Mesendoderm (in vitro differentiated cells): ENCODE measurements at regions not wholly inside any gene's neighbourhood (a gene's known extent, or its start where the extent isn't known, plus 50 kb on each side); places are given as distances from the start of the nearest gene placed in this dataset.

Source experiments
- DNase-seq: peaks from one replicate; pipeline ENCODE4 v3.0.0; 2013
- H2AK5ac ChIP-seq: 2 replicates; pipeline ENCODE4 v1.6.1; 2013; ENCODE audit warnings: low read length, inconsistent platforms
- H2BK120ac ChIP-seq: 2 replicates; pipeline ENCODE4 v1.6.1; 2013; ENCODE audit warnings: low read depth, mild to moderate bottlenecking, low read length, moderate library complexity, mixed read lengths
- H2BK15ac ChIP-seq: replicated peaks from 2 replicates; pipeline ENCODE4 v1.6.1; 2013; ENCODE audit warnings: low read depth, mild to moderate bottlenecking, moderate library complexity
- H2BK5ac ChIP-seq: 2 replicates; pipeline ENCODE4 v1.6.1; 2013; ENCODE audit warnings: low read length, inconsistent platforms
- H3K18ac ChIP-seq: 2 replicates; pipeline ENCODE4 v1.6.1; 2013; ENCODE audit warnings: mild to moderate bottlenecking, low read length, mixed read lengths
- H3K23ac ChIP-seq: one replicate; pipeline ENCODE4 v1.6.1; 2013; ENCODE audit warnings: low read length
- H3K27ac ChIP-seq: 2 replicates; pipeline ENCODE4 v1.5.1; 2013; ENCODE audit warnings: low read depth, mild to moderate bottlenecking, inconsistent platforms, low read length, moderate library complexity
- H3K27me3 ChIP-seq: 2 replicates; pipeline ENCODE4 v1.6.1; 2013; ENCODE audit warnings: low read length, control low read depth, mild to moderate bottlenecking, inconsistent platforms; ENCODE audit not compliant: insufficient read depth, poor library complexity
- H3K36me3 ChIP-seq: 2 replicates; pipeline ENCODE4 v1.6.1; 2013; ENCODE audit warnings: low read length, inconsistent platforms; ENCODE audit not compliant: control insufficient read depth, insufficient read depth
- H3K4ac ChIP-seq: one replicate; pipeline ENCODE4 v1.6.1; 2013; ENCODE audit warnings: low read depth, mild to moderate bottlenecking, low read length, moderate library complexity
- H3K4me1 ChIP-seq: 2 replicates; pipeline ENCODE4 v1.6.1; 2013; ENCODE audit warnings: low read depth, low read length, inconsistent platforms; ENCODE audit not compliant: control insufficient read depth
- H3K4me2 ChIP-seq: 2 replicates; pipeline ENCODE4 v1.6.1; 2013; ENCODE audit warnings: low read length
- H3K4me3 ChIP-seq: 2 replicates; pipeline ENCODE4 v1.5.1; 2013; ENCODE audit warnings: mild to moderate bottlenecking, low read length
- H3K56ac ChIP-seq: one replicate; pipeline ENCODE4 v1.6.1; 2013; ENCODE audit warnings: low read length
- H3K79me1 ChIP-seq: 2 replicates; pipeline ENCODE4 v1.6.1; 2013; ENCODE audit warnings: low read length, inconsistent platforms
- H3K79me2 ChIP-seq: 2 replicates; pipeline ENCODE4 v1.6.1; 2013; ENCODE audit warnings: mild to moderate bottlenecking, low read length; ENCODE audit not compliant: control insufficient read depth, insufficient read depth
- H3K9ac ChIP-seq: 2 replicates; pipeline ENCODE4 v1.6.1; 2013; ENCODE audit warnings: low read length, inconsistent platforms
- H4K5ac ChIP-seq: one replicate; pipeline ENCODE4 v1.6.1; 2013; ENCODE audit warnings: low read length
- H4K8ac ChIP-seq: one replicate; pipeline ENCODE4 v1.6.1; 2013; ENCODE audit warnings: low read depth, mild to moderate bottlenecking, control low read depth, low read length, moderate library complexity
- WGBS: extraction: QIAGEN DNeasy Blood & Tissue Kit; methylation state at CpG from one replicate; pipeline ENCODE4 v1.1.7; 2013; ENCODE audit warnings: low lambda C conversion rate, missing lambda C conversion rate; ENCODE audit not compliant: insufficient coverage; ENCODE audit errors: extremely low coverage; 5-methylcytosine and 5-hydroxymethylcytosine counted together

DNA sequence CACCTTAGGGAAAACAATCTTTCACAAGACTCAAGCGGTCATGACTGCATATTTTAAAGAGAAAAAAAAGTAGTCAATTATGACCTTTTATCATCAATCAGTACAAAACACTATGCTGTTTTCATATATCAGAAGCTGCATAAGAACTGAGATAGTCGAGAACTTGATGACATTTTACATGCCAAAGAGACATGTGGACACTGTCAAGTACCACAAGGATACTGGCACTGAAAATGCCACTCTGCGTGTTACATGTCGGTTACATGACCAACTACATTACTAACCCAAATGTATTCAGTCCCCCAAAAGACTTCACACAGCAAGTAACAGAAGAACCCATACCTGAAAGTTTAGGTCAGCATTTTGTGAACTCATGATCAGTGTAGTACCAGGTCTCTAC is 975.0 kb upstream of the ADGRL4 start:
- Histone ChIP-seq H3K56ac (no peak overlapping the region), H3K79me2 (no peaks in the 10 kb centered on the region), H3K27ac (no peak overlapping the region), H3K4me2 (no peak overlapping the region), H3K4me3 (no peak overlapping the region), H3K18ac (no peak overlapping the region), H3K4ac (no peak overlapping the region), H3K4me1 (no peaks in the 10 kb centered on the region), H2AK5ac (no peak overlapping the region), H2BK120ac (no peak overlapping the region), H2BK15ac (no peak overlapping the region), H3K36me3 (no peaks in the 10 kb centered on the region), H3K9ac (no peak overlapping the region), H3K27me3 (no peaks in the 10 kb centered on the region), H4K8ac (no peak overlapping the region), H2BK5ac (no peak overlapping the region), H3K79me1 (no peaks in the 10 kb centered on the region), H3K23ac (no peak overlapping the region), H4K5ac (no peak overlapping the region)
- no CpG with 5 or more reads among the region's 4 CpGs for WGBS
- DNase-seq = no peak

DNA sequence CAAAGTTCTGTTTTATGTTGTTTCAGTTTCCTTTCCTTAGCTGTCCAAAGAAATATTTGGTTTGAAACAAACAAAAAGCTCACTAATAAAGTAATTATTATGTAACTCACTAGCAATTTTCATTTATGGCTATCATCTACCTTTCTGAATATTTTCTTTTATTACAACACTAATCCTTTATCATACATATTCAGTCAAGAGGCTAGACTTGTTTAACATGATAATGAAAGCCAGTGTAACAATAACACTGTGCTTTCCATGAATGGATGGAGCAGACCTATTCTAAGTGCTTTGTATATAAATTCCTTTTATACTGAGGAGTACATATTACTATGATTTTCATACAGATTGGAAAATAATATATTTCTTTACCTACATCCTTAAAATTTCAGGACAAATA is 972.8 kb upstream of the ADGRL4 start:
- Histone ChIP-seq H3K4me1 (no peaks in the 10 kb centered on the region), H2BK15ac (no peak overlapping the region), H3K27me3 (no peaks in the 10 kb centered on the region), H4K8ac (no peak overlapping the region), H3K4me3 (no peak overlapping the region), H3K27ac (no peak overlapping the region), H3K56ac (no peak overlapping the region), H3K23ac (no peak overlapping the region), H3K79me2 (no peaks in the 10 kb centered on the region), H3K36me3 (no peaks in the 10 kb centered on the region), H2AK5ac (no peak overlapping the region), H3K79me1 (no peaks in the 10 kb centered on the region), H2BK120ac (no peak overlapping the region), H3K9ac (no peak overlapping the region), H3K4ac (no peak overlapping the region), H3K4me2 (no peak overlapping the region), H3K18ac (no peak overlapping the region), H2BK5ac (no peak overlapping the region), H4K5ac (no peak overlapping the region)
- no peak for DNase-seq

DNA sequence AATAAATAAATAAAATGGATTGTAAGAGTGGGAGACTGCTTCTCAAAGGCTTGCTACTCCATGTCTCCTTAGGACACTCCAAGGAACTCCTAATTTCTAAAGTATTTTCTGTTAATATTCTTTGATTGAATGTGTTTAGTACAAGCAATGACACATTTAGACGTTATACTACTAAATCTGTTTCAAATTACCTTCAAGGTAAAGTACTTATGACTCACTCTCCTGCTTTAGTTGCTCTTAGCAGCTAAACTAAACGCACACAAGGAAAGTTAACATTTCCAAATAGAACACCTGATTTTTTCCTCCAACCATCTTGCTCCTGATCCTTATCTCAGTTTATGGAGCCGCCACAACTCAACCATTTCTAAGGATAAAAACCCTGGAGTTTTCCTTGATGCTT is 969.8 kb upstream of the ADGRL4 start:
- H3K4me2 ChIP-seq = no peak overlapping the region
- H2BK120ac ChIP-seq = no peak overlapping the region
- no peak overlapping the region for H4K8ac ChIP-seq
- no peak overlapping the region for H4K5ac ChIP-seq
- no peak overlapping the region for H2BK15ac ChIP-seq
- no peak overlapping the region for H3K18ac ChIP-seq
- H3K23ac ChIP-seq = no peak overlapping the region
- H3K27ac ChIP-seq = no peak overlapping the region
- no peak for DNase-seq
- no peak overlapping the region for H3K4ac ChIP-seq
- no peak overlapping the region for H3K56ac ChIP-seq
- H3K79me1 ChIP-seq = no peaks in the 10 kb centered on the region
- no CpG with 5 or more reads among the region's 3 CpGs for WGBS
- H3K36me3 ChIP-seq = no peaks in the 10 kb centered on the region
- no peak overlapping the region for H2AK5ac ChIP-seq
- H3K79me2 ChIP-seq = no peaks in the 10 kb centered on the region
- no peaks in the 10 kb centered on the region for H3K4me1 ChIP-seq
- H2BK5ac ChIP-seq = no peak overlapping the region
- H3K4me3 ChIP-seq = no peak overlapping the region
- H3K27me3 ChIP-seq = no peaks in the 10 kb centered on the region
- H3K9ac ChIP-seq = no peak overlapping the region

DNA sequence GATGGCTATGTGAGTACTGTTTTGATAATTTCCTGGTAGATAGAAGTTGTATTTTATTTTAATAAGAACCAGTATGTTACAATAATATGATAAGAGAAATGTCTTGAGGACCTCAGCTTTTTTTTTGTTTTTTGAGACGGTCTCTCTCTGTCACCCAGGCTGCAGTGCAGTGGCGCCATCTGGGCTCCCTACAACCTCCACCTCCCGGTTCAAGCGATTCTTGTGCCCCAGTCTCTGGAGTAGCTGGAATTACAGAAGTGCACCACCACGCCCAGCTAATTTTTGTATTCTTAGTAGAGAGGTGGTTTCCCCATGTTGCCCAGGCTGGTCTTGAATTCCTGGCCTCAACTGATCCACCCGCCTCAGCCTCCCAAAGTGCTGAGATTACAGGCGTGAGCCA is 968.1 kb upstream of the ADGRL4 start:
- H3K79me1 ChIP-seq = no peaks in the 10 kb centered on the region
- no peaks in the 10 kb centered on the region for H3K36me3 ChIP-seq
- H3K56ac ChIP-seq = no peak overlapping the region
- H2BK5ac ChIP-seq = no peak overlapping the region
- no peak overlapping the region for H3K18ac ChIP-seq
- H2BK120ac ChIP-seq = no peak overlapping the region
- WGBS = no CpG with 5 or more reads among the region's 7 CpGs
- no peaks in the 10 kb centered on the region for H3K79me2 ChIP-seq
- H3K4me1 ChIP-seq = no peaks in the 10 kb centered on the region
- no peak overlapping the region for H4K5ac ChIP-seq
- no peak overlapping the region for H2BK15ac ChIP-seq
- no peak overlapping the region for H4K8ac ChIP-seq
- DNase-seq = peak; percentile 38
- H3K4me2 ChIP-seq = no peak overlapping the region
- H3K27ac ChIP-seq = no peak overlapping the region
- no peak overlapping the region for H3K4ac ChIP-seq
- no peak overlapping the region for H2AK5ac ChIP-seq
- no peak overlapping the region for H3K4me3 ChIP-seq
- no peak overlapping the region for H3K23ac ChIP-seq
- H3K9ac ChIP-seq = no peak overlapping the region
- no peaks in the 10 kb centered on the region for H3K27me3 ChIP-seq

DNA sequence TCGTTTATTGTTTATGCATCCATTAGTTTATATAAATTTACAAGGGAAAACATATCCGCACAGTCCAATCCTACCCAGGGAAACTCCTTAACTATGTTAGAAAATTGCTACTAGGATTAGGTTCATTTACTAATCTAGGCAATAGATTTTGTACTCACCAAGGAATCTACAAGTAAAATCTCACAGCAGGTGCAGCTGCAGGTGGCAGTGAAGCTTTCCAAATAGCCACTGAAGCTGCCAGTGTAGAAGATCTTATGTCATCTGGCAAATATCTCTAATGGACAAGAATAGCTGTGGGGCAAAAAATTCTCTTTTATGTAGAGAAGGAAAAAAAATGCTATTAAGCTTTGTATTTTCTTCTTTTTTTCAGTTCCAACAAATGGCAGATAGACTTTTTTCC is 963.4 kb upstream of the ADGRL4 start:
- no peak overlapping the region for H3K27ac ChIP-seq
- no peak overlapping the region for H2BK15ac ChIP-seq
- H4K8ac ChIP-seq = no peak overlapping the region
- WGBS = no CpG with 5 or more reads among the region's 2 CpGs
- no peak overlapping the region for H3K9ac ChIP-seq
- H3K79me2 ChIP-seq = no peaks in the 10 kb centered on the region
- no peak overlapping the region for H2BK120ac ChIP-seq
- no peak overlapping the region for H3K4me3 ChIP-seq
- H3K56ac ChIP-seq = no peak overlapping the region
- H2BK5ac ChIP-seq = no peak overlapping the region
- no peaks in the 10 kb centered on the region for H3K79me1 ChIP-seq
- H3K23ac ChIP-seq = no peak overlapping the region
- no peak overlapping the region for H3K18ac ChIP-seq
- H2AK5ac ChIP-seq = no peak overlapping the region
- no peaks in the 10 kb centered on the region for H3K27me3 ChIP-seq
- no peak for DNase-seq
- no peak overlapping the region for H3K4me2 ChIP-seq
- H4K5ac ChIP-seq = no peak overlapping the region
- no peak overlapping the region for H3K4ac ChIP-seq
- H3K36me3 ChIP-seq = no peaks in the 10 kb centered on the region
- H3K4me1 ChIP-seq = no peaks in the 10 kb centered on the region

DNA sequence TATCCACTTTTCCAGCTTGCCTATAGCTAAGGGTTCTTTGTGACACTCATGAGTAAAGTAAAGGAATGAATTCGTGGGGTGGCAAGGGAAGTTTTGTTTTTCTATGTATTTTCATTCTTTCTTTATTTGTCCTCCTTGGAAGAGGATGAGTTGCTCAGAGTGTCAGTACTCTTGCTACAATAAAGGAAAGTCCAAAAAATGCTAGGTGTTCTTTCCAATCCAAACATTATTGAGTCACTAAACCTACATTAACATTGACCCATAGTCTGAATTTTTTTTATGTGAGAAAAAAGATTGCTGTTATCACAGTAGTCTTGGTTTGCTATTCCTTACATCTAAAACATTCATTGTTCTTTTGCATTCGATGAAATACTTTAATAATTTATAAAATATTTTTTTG is 959.9 kb upstream of the ADGRL4 start:
- H3K4me2 ChIP-seq = no peak overlapping the region
- DNase-seq = no peak
- no peak overlapping the region for H3K9ac ChIP-seq
- no peak overlapping the region for H3K27ac ChIP-seq
- H2BK5ac ChIP-seq = no peak overlapping the region
- H2BK15ac ChIP-seq = no peak overlapping the region
- no peak overlapping the region for H3K56ac ChIP-seq
- no peak overlapping the region for H3K18ac ChIP-seq
- H4K8ac ChIP-seq = no peak overlapping the region
- H3K4ac ChIP-seq = no peak overlapping the region
- H2AK5ac ChIP-seq = no peak overlapping the region
- H3K4me1 ChIP-seq = no peaks in the 10 kb centered on the region
- H3K27me3 ChIP-seq = no peaks in the 10 kb centered on the region
- no CpG with 5 or more reads among the region's 2 CpGs for WGBS
- H2BK120ac ChIP-seq = no peak overlapping the region
- H3K23ac ChIP-seq = no peak overlapping the region
- H3K79me1 ChIP-seq = no peaks in the 10 kb centered on the region
- H4K5ac ChIP-seq = no peak overlapping the region
- no peaks in the 10 kb centered on the region for H3K79me2 ChIP-seq
- no peak overlapping the region for H3K4me3 ChIP-seq
- no peaks in the 10 kb centered on the region for H3K36me3 ChIP-seq
